HG02884 (cell line): ENCODE measurements at regions not wholly inside any gene's neighbourhood (a gene's known extent, or its start where the extent isn't known, plus 50 kb on each side); places are given as distances from the start of the nearest gene placed in this dataset.

Experiments used
- ATAC-seq: cut with Tn5 transposase; IDR thresholded peaks from one replicate; pipeline ENCODE4 v1.9.1; 2021; ENCODE audit warnings: mild to moderate bottlenecking, moderate library complexity; ENCODE audit not compliant: unreplicated experiment

GRCh38 chr4:145427991-145428390, 53.7 kb upstream of the SMAD1 start:
- ATAC-seq: no peak

- no peak for ATAC-seq
Observed at GRCh38 chr4:145427221-145427620, 54.4 kb upstream of the SMAD1 start.

- no peak for ATAC-seq
Observed at GRCh38 chr4:145423017-145423708, 58.5 kb upstream of the SMAD1 start.

GRCh38 chr4:145420595-145421214, 60.9 kb upstream of the SMAD1 start:
- no peak for ATAC-seq

- no peak for ATAC-seq
Observed at GRCh38 chr4:145418739-145419138, 62.9 kb upstream of the SMAD1 start.

- ATAC-seq: no peak
Observed at GRCh38 chr4:145417348-145418130, 64.1 kb upstream of the SMAD1 start.

- ATAC-seq: no peak
Observed at GRCh38 chr4:145414841-145415240, 66.8 kb upstream of the SMAD1 start.

- ATAC-seq: no peak
Observed at GRCh38 chr4:145414226-145414625, 67.4 kb upstream of the SMAD1 start.

- ATAC-seq: no peak
Observed at GRCh38 chr4:145406970-145407369, 74.7 kb upstream of the SMAD1 start.

GRCh38 chr4:145404761-145405160, 76.9 kb upstream of the SMAD1 start:
- ATAC-seq: no peak

- no peak for ATAC-seq
Observed at GRCh38 chr4:145396581-145396980, 85.1 kb upstream of the SMAD1 start.

- ATAC-seq: no peak
Observed at GRCh38 chr4:145390571-145390970, 91.1 kb upstream of the SMAD1 start.

- no peak for ATAC-seq
Observed at GRCh38 chr4:145389550-145389949, 92.1 kb upstream of the SMAD1 start.

- ATAC-seq: no peak
Observed at GRCh38 chr4:145388043-145388442, 93.6 kb upstream of the SMAD1 start.

GRCh38 chr4:145387079-145387478, 94.6 kb upstream of the SMAD1 start:
- no peak for ATAC-seq

- ATAC-seq: no peak
Observed at GRCh38 chr4:145381163-145381562, 100.5 kb upstream of the SMAD1 start.

GRCh38 chr4:145380123-145380522, 101.5 kb upstream of the SMAD1 start:
- no peak for ATAC-seq

- ATAC-seq: no peak
Observed at GRCh38 chr4:145375416-145375815, 106.2 kb upstream of the SMAD1 start.

GRCh38 chr4:145352438-145353145, 129.1 kb upstream of the SMAD1 start:
- ATAC-seq: no peak

GRCh38 chr4:145351922-145352321, 129.7 kb upstream of the SMAD1 start:
- no peak for ATAC-seq

GRCh38 chr4:145351162-145351561, 130.5 kb upstream of the SMAD1 start:
- no peak for ATAC-seq
